Liver (tissue), 3 donors: ENCODE measurements at regions not wholly inside any gene's neighbourhood (a gene's known extent, or its start where the extent isn't known, plus 50 kb on each side); places are given as distances from the start of the nearest gene placed in this dataset.

Experiments used
- EGR1 ChIP-seq, 2 donors: IDR thresholded peaks; 2 replicates each; pipeline ENCODE4 v1.6.1; 2016 to 2018; ENCODE audit warnings: antibody characterized with exemption in 2 of 2, low read depth in 2 of 2
- SP1 ChIP-seq: IDR thresholded peaks from 2 replicates; pipeline ENCODE4 v1.6.1; 2018; ENCODE audit warnings: antibody characterized with exemption, mild to moderate bottlenecking
- TAF1 ChIP-seq: conservative IDR thresholded peaks from 2 replicates; pipeline ENCODE4 v1.6.1; 2016; ENCODE audit warnings: antibody characterized with exemption, mild to moderate bottlenecking
- YY1 ChIP-seq: IDR thresholded peaks from 2 replicates; pipeline ENCODE4 v1.6.1; 2016; ENCODE audit warnings: antibody characterized with exemption, mild to moderate bottlenecking
- TF ChIP-seq, protein P1 (sequence below): fragments of 150-350 bp; IDR thresholded peaks from 2 replicates; pipeline ENCODE4 v1.5.1; 2017; ENCODE audit warnings: improper control_type of control experiment, low read depth, low read length; ENCODE audit not compliant: missing input control
- TF ChIP-seq, protein P2 (sequence below): IDR thresholded peaks from 2 replicates; pipeline ENCODE4 v1.6.1; 2016; ENCODE audit warnings: antibody characterized with exemption
- TF ChIP-seq, protein P3 (sequence below): IDR thresholded peaks from 2 replicates; pipeline ENCODE4 v1.6.1; 2016; ENCODE audit warnings: antibody characterized with exemption, mild to moderate bottlenecking
- donor health status: healthy.
- donor health status: healthy.

DNA sequence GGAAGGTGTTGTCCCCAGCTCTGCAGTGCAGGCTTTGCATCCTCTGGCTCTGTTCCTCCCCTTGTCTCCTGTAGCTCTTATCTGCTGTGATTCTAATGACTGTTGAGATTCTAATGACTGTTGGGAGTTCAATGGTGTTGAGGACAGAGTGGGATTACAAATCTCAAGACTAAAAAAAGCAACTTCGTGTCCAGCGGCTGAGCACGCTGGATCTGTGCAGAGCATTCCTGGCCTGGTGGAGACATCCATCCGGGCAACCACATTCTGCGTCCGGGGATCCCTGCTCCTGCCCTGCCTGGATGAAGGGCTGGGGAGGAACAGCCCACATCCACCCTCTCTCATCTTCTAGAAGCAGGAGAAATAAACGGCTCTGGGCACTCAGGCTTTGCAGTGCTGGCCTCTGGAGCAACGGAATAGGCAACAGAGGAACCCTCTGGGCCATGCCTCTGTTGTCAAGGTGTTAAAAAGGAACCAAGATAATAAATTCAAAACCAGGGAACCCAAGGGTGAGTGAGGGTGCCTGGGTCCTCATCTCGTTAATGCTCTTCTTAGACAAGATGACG is 106.7 kb upstream of the ASB18 start:
- TF ChIP-seq, protein P1, sequence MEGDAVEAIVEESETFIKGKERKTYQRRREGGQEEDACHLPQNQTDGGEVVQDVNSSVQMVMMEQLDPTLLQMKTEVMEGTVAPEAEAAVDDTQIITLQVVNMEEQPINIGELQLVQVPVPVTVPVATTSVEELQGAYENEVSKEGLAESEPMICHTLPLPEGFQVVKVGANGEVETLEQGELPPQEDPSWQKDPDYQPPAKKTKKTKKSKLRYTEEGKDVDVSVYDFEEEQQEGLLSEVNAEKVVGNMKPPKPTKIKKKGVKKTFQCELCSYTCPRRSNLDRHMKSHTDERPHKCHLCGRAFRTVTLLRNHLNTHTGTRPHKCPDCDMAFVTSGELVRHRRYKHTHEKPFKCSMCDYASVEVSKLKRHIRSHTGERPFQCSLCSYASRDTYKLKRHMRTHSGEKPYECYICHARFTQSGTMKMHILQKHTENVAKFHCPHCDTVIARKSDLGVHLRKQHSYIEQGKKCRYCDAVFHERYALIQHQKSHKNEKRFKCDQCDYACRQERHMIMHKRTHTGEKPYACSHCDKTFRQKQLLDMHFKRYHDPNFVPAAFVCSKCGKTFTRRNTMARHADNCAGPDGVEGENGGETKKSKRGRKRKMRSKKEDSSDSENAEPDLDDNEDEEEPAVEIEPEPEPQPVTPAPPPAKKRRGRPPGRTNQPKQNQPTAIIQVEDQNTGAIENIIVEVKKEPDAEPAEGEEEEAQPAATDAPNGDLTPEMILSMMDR = no peak
- no peak for TF ChIP-seq SP1
- TF ChIP-seq TAF1 = no peak
- TF ChIP-seq YY1 = no peak
- TF ChIP-seq, protein P2, sequence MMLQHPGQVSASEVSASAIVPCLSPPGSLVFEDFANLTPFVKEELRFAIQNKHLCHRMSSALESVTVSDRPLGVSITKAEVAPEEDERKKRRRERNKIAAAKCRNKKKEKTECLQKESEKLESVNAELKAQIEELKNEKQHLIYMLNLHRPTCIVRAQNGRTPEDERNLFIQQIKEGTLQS = no peak
- TF ChIP-seq EGR1 (IDR thresholded peaks at IDR 0.05; ENCODE audit: low read depth in 2 of 2) = no peak
- TF ChIP-seq, protein P3, sequence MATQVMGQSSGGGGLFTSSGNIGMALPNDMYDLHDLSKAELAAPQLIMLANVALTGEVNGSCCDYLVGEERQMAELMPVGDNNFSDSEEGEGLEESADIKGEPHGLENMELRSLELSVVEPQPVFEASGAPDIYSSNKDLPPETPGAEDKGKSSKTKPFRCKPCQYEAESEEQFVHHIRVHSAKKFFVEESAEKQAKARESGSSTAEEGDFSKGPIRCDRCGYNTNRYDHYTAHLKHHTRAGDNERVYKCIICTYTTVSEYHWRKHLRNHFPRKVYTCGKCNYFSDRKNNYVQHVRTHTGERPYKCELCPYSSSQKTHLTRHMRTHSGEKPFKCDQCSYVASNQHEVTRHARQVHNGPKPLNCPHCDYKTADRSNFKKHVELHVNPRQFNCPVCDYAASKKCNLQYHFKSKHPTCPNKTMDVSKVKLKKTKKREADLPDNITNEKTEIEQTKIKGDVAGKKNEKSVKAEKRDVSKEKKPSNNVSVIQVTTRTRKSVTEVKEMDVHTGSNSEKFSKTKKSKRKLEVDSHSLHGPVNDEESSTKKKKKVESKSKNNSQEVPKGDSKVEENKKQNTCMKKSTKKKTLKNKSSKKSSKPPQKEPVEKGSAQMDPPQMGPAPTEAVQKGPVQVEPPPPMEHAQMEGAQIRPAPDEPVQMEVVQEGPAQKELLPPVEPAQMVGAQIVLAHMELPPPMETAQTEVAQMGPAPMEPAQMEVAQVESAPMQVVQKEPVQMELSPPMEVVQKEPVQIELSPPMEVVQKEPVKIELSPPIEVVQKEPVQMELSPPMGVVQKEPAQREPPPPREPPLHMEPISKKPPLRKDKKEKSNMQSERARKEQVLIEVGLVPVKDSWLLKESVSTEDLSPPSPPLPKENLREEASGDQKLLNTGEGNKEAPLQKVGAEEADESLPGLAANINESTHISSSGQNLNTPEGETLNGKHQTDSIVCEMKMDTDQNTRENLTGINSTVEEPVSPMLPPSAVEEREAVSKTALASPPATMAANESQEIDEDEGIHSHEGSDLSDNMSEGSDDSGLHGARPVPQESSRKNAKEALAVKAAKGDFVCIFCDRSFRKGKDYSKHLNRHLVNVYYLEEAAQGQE = no peak
